Parathyroid adenoma (tissue), 2 donors: ENCODE measurements at regions not wholly inside any gene's neighbourhood (a gene's known extent, or its start where the extent isn't known, plus 50 kb on each side); places are given as distances from the start of the nearest gene placed in this dataset.

Experiments
- H2AFZ ChIP-seq: fragments of 300-600 bp; sonication (generic); one replicate; pipeline ENCODE4 v1.7.0; 2017; ENCODE audit warnings: antibody characterized with exemption, mild to moderate bottlenecking
- H3K27ac ChIP-seq: fragments of 300-600 bp; sonication (generic); one replicate; pipeline ENCODE4 v1.7.0; 2017
- H3K27me3 ChIP-seq: fragments of 300-600 bp; sonication (generic); one replicate; pipeline ENCODE4 v1.7.0; 2017; ENCODE audit warnings: low read length; ENCODE audit not compliant: control insufficient read depth, insufficient read depth
- H3K36me3 ChIP-seq: fragments of 300-600 bp; sonication (generic); one replicate; pipeline ENCODE4 v1.7.0; 2017; ENCODE audit warnings: low read length; ENCODE audit not compliant: control insufficient read depth, insufficient read depth
- H3K4me1 ChIP-seq: fragments of 300-600 bp; sonication (generic); one replicate; pipeline ENCODE4 v1.7.0; 2017; ENCODE audit warnings: control low read depth
- H3K4me2 ChIP-seq: fragments of 300-600 bp; sonication (generic); one replicate; pipeline ENCODE4 v1.7.0; 2017; ENCODE audit warnings: low read length
- H3K4me3 ChIP-seq: fragments of 300-600 bp; sonication (generic); one replicate; pipeline ENCODE4 v1.7.0; 2017; ENCODE audit warnings: low read depth, low read length
- H3K79me2 ChIP-seq: fragments of 300-600 bp; sonication (generic); one replicate; pipeline ENCODE4 v1.7.0; 2017; ENCODE audit warnings: control low read depth
- H3K9ac ChIP-seq: fragments of 300-600 bp; sonication (generic); one replicate; pipeline ENCODE4 v1.7.0; 2017; ENCODE audit warnings: mild to moderate bottlenecking
- H3K9me3 ChIP-seq: fragments of 300-600 bp; sonication (generic); one replicate; pipeline ENCODE4 v1.7.0; 2017; ENCODE audit warnings: low read length; ENCODE audit not compliant: control insufficient read depth
- CTCF ChIP-seq: fragments of 300-600 bp; sonication (generic); IDR thresholded peaks from one replicate; pipeline ENCODE4 v1.7.0; 2017; ENCODE audit warnings: antibody characterized with exemption, mild to moderate bottlenecking
- donor health status: primary hyperparathyroidism.

- H3K27ac ChIP-seq, result no peak overlapping the region
- no peaks in the 10 kb centered on the region for H3K4me1 ChIP-seq
- H3K9me3 ChIP-seq, result no peaks in the 10 kb centered on the region
- H3K4me3 ChIP-seq, result no peak overlapping the region
- no peaks in the 10 kb centered on the region for H3K27me3 ChIP-seq
- no peak overlapping the region for H3K9ac ChIP-seq
- no peak overlapping the region for H2AFZ ChIP-seq
- H3K4me2 ChIP-seq, result no peak overlapping the region
- TF ChIP-seq CTCF, result no peak
- no peaks in the 10 kb centered on the region for H3K36me3 ChIP-seq
- no peaks in the 10 kb centered on the region for H3K79me2 ChIP-seq
These were observed 1085.5 kb downstream of the BRD1 start for GRCh38 chr22:48742191-48742555.

GRCh38 chr22:48741540-48741939, 1086.1 kb downstream of the BRD1 start:
- TF ChIP-seq CTCF, result no peak
- H3K4me2 ChIP-seq, result no peak overlapping the region
- H3K4me1 ChIP-seq, result no peaks in the 10 kb centered on the region
- no peaks in the 10 kb centered on the region for H3K79me2 ChIP-seq
- no peaks in the 10 kb centered on the region for H3K36me3 ChIP-seq
- no peak overlapping the region for H3K27ac ChIP-seq
- H3K9me3 ChIP-seq, result no peaks in the 10 kb centered on the region
- H3K9ac ChIP-seq, result no peak overlapping the region
- no peaks in the 10 kb centered on the region for H3K27me3 ChIP-seq
- no peak overlapping the region for H3K4me3 ChIP-seq
- H2AFZ ChIP-seq, result no peak overlapping the region

GRCh38 chr22:48740731-48741405, 1086.8 kb downstream of the BRD1 start:
- Histone ChIP-seq H2AFZ (no peak overlapping the region), H3K9ac (no peak overlapping the region), H3K36me3 (no peaks in the 10 kb centered on the region), H3K27ac (no peak overlapping the region), H3K9me3 (no peaks in the 10 kb centered on the region), H3K4me2 (no peak overlapping the region), H3K4me3 (no peak overlapping the region), H3K27me3 (no peaks in the 10 kb centered on the region), H3K79me2 (no peaks in the 10 kb centered on the region), H3K4me1 (no peaks in the 10 kb centered on the region)
- no peak for TF ChIP-seq CTCF

GRCh38 chr22:48740086-48740730, 1087.5 kb downstream of the BRD1 start:
- Histone ChIP-seq H3K79me2 (no peaks in the 10 kb centered on the region), H3K36me3 (no peaks in the 10 kb centered on the region), H3K9ac (no peak overlapping the region), H2AFZ (no peak overlapping the region), H3K4me2 (no peak overlapping the region), H3K27me3 (no peaks in the 10 kb centered on the region), H3K9me3 (no peaks in the 10 kb centered on the region), H3K4me3 (no peak overlapping the region), H3K27ac (no peak overlapping the region), H3K4me1 (no peaks in the 10 kb centered on the region)
- no peak for TF ChIP-seq CTCF
